ENCODE measurements at regions not wholly inside any gene's neighbourhood (a gene's known extent, or its start where the extent isn't known, plus 50 kb on each side); places are given as distances from the start of the nearest gene placed in this dataset.

GRCh38 chr14:71583705-71584104 lies 348.5 kb upstream of the RGS6 start:
- Histone ChIP-seq H3K36me3 (ENCODE audit: control insufficient read depth, insufficient read depth, low read length) (no peaks in the 10 kb centered on the region), H3K9ac (ENCODE audit: insufficient read depth in 1 of 2, low read depth in 2 of 2, low read length in 2 of 2) (no peak overlapping the region), H3K9me1 (ENCODE audit: control insufficient read depth, insufficient read depth, low read length) (no peaks in the 10 kb centered on the region), H3K4me2 (ENCODE audit: insufficient read depth, low read length) (no peak overlapping the region), H4K20me1 (replicated peaks; ENCODE audit: control insufficient read depth, insufficient read depth, low read length) (no peaks in the 10 kb centered on the region), H3K9me3 (replicated peaks; ENCODE audit: control insufficient read depth, insufficient read depth, low read depth, low read length) (no peaks in the 10 kb centered on the region), H3K27ac (ENCODE audit: extremely low read depth, low read depth, low read length) (no peak overlapping the region), H3K4me3 (no peak overlapping the region), H3K79me2 (ENCODE audit: control insufficient read depth, insufficient read depth, low read length) (no peaks in the 10 kb centered on the region), H2AFZ (ENCODE audit: low read depth, low read length) (no peak overlapping the region), H3K27me3 (ENCODE audit: control insufficient read depth in 2 of 2, insufficient read depth in 2 of 2, low read length in 2 of 2) (no peaks in the 10 kb centered on the region), H3K4me1 (replicated peaks in 1 of 2; ENCODE audit: control insufficient read depth in 2 of 2, insufficient read depth in 2 of 2, low read length in 2 of 2) (no peaks in the 10 kb centered on the region)
- in situ Hi-C loops (cut with MboI), result no loop called here
- POLR2A ChIA-PET, result no interaction called here
- FAIRE-seq (no peak), ATAC-seq (no peak), DNase-seq (ENCODE audit: extremely low read depth in 1 of 4, low spot score in 3 of 4) (no peak)
- BruUV-seq (replicated peaks), result no TSS peak
- TF ChIP-seq LARP7 (IDR thresholded peaks at IDR 0.05) (no peak), POU5F1 (IDR thresholded peaks at IDR 0.05; ENCODE audit: borderline replicate concordance, low read depth, low read length, partially characterized antibody) (no peak), CCAR2 (IDR thresholded peaks at IDR 0.05; ENCODE audit: low read depth, low read length) (no peak), ZNF77 (CRISPR knock-in tag; IDR thresholded peaks at IDR 0.05) (no peak), SPI1 (IDR thresholded peaks at IDR 0.05; ENCODE audit: borderline replicate concordance, low read depth, low read length) (no peak), ZNF274 (IDR thresholded peaks at IDR 0.05; ENCODE audit: borderline replicate concordance, low read depth, low read length) (no peak), ZNF561 (CRISPR knock-in tag; conservative IDR thresholded peaks at IDR 0.05) (no peak), RB1 (IDR thresholded peaks at IDR 0.05; ENCODE audit: low read depth) (no peak), SMAD2 (IDR thresholded peaks at IDR 0.05; ENCODE audit: low read depth, low read length) (no peak), SMAD4 (CRISPR knock-in tag; conservative IDR thresholded peaks at IDR 0.05) (no peak), ZNF232 (CRISPR knock-in tag; IDR thresholded peaks at IDR 0.05) (no peak), RBFOX2 (IDR thresholded peaks at IDR 0.05; ENCODE audit: low read depth, low read length) (no peak)
- CTCF ChIA-PET (ENCODE audit: low intra/inter-chr PET ratio), result no interaction called here
- intact Hi-C loops (cut with micrococcal nuclease), result no loop called here

Measured in K562 (cell line).